GM12891 (cell line): ENCODE measurements at regions not wholly inside any gene's neighbourhood (a gene's known extent, or its start where the extent isn't known, plus 50 kb on each side); places are given as distances from the start of the nearest gene placed in this dataset.

Source experiments
- POLR2A ChIP-seq: IDR thresholded peaks from 2 replicates; pipeline ENCODE4 v1.6.1; 2011; ENCODE audit warnings: low read depth, low read length, control low read depth
- POLR2AphosphoS5 ChIP-seq: IDR thresholded peaks from 2 replicates; pipeline ENCODE4 v1.6.1; 2011; ENCODE audit warnings: low read depth, low read length, control low read depth
- POU2F2 ChIP-seq: IDR thresholded peaks from 2 replicates; pipeline ENCODE4 v1.6.1; 2011; ENCODE audit warnings: low read depth, mild to moderate bottlenecking, control low read depth, low read length, moderate library complexity

- no peak for TF ChIP-seq POLR2AphosphoS5
- TF ChIP-seq POLR2A: no peak
- no peak for TF ChIP-seq POU2F2
Measured at GRCh38 chr1:68651115-68651514, 154.2 kb upstream of the DEPDC1 start.
